GM18505 (cell line): ENCODE measurements at regions not wholly inside any gene's neighbourhood (a gene's known extent, or its start where the extent isn't known, plus 50 kb on each side); places are given as distances from the start of the nearest gene placed in this dataset.

Source experiments
- ATAC-seq: cut with Tn5 transposase; IDR thresholded peaks from one replicate; pipeline ENCODE4 v1.9.1; 2021; ENCODE audit not compliant: unreplicated experiment
- POLR2A ChIP-seq: IDR thresholded peaks from 4 replicates; pipeline ENCODE4 v1.6.1; 2011; ENCODE audit warnings: borderline replicate concordance; ENCODE audit not compliant: insufficient read depth, insufficient read length; ENCODE audit errors: extremely low read depth

DNA sequence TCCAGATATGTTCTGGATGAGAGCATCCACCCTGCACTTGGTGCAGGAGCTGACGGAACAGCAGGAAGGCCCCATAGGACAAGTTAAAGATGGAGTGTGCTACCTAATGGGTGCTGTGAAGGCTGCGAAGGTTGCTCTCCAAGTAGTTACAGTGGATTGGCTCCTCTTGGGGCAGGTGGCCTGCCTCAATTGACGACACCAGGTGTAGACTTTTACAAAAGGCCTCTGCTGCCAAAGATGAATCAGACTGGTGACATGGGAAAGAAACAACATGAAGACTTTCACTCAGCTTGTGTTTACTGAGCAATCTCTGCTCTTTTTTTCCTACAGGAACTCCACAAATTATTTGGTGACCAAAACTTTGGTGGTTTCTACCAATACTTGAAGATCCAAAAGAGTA lies 437.7 kb downstream of the PLCL1 start:
- ATAC-seq: no peak
- no peak for TF ChIP-seq POLR2A

DNA sequence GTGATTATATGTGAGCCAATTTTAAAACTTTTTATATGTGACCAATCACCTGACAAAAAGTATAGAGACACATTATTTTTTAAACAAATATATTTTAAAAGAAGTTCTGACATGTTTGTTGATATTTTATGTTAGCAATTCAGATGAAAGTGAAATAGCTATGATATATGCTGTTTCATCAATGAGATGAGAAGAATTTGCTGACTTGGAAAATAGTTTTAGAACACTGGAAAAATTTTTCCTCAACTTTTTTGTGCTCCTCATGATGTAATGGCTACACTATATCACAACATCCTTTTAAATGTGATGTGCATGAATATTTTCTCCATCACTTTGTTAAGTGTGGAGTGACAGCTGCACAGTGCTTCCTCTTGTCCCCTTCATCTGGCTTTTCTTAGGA lies 434.0 kb downstream of the PLCL1 start:
- TF ChIP-seq POLR2A: no peak
- no peak for ATAC-seq

DNA sequence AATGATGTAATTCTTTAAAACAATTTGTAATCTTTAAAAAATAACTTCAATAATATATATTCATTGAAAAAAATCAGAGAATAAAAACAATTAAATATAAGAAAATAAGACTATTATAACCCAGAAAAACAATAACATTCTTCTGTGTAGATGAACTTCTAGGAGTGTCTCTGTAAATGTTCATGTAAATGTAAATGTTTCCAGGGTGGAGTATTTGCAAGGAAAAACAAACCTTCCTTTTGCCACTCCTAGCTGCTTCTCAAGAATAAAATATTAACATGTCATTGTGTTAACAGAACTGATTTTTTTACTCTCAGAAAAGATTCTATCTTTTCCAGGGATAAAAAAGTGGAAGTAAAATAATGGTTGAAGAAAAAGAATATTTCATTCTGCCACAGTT lies 431.9 kb downstream of the PLCL1 start:
- ATAC-seq: no peak
- TF ChIP-seq POLR2A: no peak

DNA sequence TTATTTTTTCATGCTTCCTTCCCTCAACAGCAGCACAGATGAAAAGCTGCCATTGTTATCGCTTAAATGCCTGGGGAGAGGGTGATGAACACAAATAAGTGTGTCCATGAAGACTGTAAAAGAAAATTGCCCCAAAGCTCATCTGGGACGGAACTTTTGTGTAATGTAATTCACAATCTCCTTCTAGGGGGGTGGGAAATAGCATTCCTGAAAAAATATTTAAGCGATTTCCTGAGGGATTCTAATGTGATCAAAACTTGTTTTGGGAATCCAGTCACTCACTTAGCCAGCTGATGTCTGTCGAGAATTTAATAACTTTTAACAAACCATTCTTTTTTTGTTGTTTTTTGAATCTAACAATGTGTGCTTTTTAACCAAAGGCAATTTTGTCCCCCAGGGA lies 427.9 kb downstream of the PLCL1 start:
- TF ChIP-seq POLR2A: no peak
- no peak for ATAC-seq

DNA sequence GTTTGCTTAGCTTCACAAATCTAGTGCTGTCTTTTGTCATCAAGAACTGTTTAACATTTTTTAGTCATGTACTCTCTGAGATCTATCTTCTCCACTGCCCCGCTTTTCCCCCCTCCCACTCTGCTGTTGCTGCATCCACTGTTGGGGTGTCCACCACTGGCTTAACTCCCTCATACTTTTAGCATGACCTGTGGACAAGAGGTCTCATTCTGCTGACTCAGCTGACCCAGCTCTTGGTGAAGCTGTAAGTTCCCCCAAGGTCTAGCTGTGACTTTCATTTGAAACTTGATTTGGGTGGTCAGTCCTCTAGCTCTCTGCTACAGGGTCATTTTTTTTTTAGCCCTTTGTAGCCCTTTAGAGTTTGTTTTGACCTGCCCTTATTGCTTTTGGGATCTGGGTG lies 427.2 kb downstream of the PLCL1 start:
- no peak for ATAC-seq
- TF ChIP-seq POLR2A: no peak

DNA sequence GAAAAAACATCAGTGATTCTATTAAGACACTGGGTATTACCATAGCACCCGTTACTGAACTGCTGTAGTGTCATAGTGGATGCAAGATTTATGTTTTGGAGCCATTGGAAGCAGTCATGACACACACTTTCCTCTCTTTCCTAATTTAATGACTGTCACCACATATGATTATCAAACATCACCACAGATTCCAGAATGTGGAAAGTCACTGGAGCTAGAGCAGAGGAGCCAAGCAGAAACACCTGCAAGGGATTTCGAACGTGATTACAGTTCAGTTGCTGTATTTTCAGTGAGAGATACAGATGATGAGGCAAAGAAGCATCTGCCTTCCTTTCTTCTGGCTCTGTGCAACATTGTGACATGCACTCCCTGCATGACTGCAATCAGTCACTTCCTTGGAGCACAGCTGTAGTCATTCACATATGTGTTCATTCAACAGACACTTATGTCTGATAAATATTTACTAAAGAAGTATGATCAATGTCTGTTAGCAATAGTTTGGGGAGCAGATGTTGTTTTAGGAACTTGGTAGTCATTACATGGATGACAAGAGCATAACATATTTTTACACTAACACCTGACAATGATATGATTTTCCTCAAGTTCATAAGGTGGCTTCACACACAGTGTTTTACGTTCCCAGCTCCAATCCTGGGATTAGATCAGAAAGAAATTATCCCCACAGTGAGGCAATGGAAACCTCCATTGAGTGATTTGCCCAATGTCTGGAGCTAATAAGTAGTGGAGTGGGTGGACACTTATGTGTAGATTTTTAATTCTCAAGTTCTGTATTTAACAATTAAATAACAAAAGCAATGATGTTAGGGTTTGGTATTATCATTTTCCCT lies 416.6 kb downstream of the PLCL1 start:
- ATAC-seq: no peak
- TF ChIP-seq POLR2A: no peak

DNA sequence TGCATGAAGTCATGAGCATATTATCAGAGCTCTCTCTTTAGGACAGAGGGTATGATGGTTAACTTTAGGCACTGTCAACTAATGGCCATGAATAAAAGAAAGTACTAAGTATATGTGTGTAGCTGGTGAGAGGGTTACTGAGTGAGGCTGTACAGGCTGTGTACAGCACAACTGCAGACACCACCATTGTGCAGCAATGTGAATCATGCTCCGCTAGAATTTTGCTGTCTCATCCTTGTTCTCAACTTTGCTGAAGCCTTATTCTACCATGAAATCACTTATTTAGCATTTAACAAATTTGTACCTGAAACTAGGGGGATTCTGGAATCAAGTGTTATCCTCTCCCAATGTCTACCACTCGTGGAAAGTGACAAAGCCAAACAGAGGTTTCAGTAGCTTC lies 414.9 kb downstream of the PLCL1 start:
- no peak for TF ChIP-seq POLR2A
- no peak for ATAC-seq

DNA sequence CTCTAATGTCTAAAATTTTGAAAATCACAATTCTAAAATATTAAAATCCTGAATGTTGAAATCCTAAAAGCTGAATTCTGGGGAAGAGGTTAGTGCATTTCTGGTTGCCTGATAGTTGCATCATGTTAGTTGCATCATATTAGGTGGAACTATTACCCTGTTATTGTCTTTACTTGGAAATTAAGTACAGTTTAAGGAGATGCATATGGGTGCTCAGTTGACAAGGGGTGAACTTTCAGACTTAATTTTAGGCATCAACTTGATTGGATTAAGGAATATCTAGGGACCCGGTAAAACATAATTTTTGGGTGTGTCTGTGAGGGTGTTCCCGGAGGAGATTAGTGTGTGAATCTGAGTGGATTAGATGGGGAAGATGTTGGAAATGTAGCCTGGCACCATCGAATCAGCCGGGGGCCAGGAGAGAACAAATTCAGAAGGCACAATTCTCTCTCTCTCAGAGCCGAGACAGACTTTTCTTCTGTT lies 409.8 kb downstream of the PLCL1 start:
- TF ChIP-seq POLR2A: no peak
- ATAC-seq: no peak

DNA sequence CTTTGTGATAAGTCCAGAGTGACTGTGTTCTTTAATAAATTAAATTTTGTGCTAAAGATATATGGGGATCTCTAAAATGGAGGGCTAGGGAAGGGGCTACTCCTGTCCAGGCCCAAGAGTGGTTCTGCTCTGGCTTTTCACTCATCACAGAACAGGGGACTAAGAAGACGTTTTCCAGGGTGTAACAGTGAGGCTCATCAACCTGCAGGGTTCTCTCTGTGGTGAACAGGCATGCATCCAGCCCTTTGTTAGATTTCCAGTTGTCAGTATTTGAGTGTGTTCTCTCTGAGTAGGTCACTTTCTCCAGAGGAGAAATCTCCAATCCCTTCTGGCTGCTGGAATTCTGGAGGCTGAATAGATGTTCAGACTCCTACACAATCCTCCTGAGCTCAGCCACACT lies 408.9 kb downstream of the PLCL1 start:
- TF ChIP-seq POLR2A: no peak
- ATAC-seq: no peak

DNA sequence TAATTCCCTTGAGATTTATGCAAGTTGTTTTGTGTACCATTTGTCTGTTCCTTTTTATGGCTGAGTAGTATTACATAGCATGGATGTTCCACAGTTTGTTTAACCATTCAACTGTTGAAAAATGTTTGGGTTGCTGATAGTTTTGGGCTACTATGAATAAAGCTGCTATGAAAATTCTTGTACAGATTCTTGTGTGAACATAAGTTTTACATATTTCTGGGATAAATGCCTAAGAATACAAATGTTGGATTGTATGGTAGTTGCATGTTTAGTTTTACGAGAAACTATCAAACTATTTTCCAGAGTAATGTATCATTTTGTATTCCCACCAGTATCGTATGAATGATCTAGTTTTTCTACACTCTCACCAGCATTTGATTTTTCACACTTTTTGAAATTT lies 407.3 kb downstream of the PLCL1 start:
- ATAC-seq: no peak
- TF ChIP-seq POLR2A: no peak

DNA sequence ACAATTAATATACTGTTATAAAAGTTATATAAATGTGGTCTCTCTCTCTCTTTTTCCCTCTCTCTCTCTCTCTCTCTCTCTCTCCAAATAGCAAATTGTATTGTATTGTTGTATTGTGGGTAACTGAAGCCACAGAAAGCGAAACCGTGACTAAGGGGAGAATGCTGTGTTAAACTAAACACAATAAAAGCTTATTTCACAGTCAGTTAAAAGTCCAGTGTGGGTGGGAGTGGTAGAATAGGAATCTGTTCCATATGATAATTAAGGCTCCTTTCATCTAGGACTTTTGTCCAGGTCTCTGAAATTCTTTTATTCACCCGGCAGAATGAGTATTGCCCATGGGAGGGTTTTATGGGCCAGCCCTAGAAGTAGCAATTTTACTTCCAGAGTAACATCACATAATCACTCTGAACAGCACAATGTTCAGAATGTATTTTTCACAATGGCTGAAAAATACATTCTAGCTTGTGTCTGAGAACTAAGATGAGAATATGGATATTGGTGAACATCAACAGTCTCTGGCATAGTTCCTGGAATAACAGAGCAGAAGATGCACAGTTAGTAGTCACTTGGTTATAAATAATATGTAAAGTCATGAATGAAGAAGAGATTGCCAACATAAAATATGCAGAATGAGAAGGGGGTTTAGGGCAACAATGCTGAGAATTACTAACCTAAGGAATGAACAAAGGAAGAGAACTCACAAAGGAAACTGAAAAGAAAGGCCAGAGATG lies 399.1 kb downstream of the PLCL1 start:
- no peak for ATAC-seq
- no peak for TF ChIP-seq POLR2A
